ENCODE measurements at regions not wholly inside any gene's neighbourhood (a gene's known extent, or its start where the extent isn't known, plus 50 kb on each side); places are given as distances from the start of the nearest gene placed in this dataset.

- Histone ChIP-seq H3K79me1 (ENCODE audit: low read depth, low read length) (no peaks in the 10 kb centered on the region), H2BK12ac (ENCODE audit: low read depth, low read length) (no peak overlapping the region), H3K14ac (ENCODE audit: insufficient read length) (no peak overlapping the region), H4K5ac (ENCODE audit: insufficient read length, low read depth, low read length) (no peak overlapping the region), H3K9me3 (ENCODE audit: insufficient read depth in 2 of 2, low read depth in 1 of 2, low read length in 1 of 2) (no peaks in the 10 kb centered on the region), H4K20me1 (replicated peaks in 1 of 2; ENCODE audit: control insufficient read depth in 1 of 2, insufficient read depth in 2 of 2, low read length in 2 of 2) (no peaks in the 10 kb centered on the region), H4K91ac (replicated peaks; ENCODE audit: insufficient read length, low read length) (no peak overlapping the region), H3K36me3 (ENCODE audit: control insufficient read depth in 2 of 4, insufficient read depth in 4 of 4, low read length in 3 of 4) (no peaks in the 10 kb centered on the region), H3K9ac (replicated peaks in 1 of 4; ENCODE audit: extremely low read depth in 1 of 4, low read depth in 3 of 4, low read length in 3 of 4) (no peak overlapping the region), H3K18ac (ENCODE audit: extremely low read depth, low read length) (no peak overlapping the region), H3K23ac (ENCODE audit: insufficient read length) (no peak overlapping the region), H4K8ac (ENCODE audit: extremely low read depth, insufficient read depth, low read length) (no peak overlapping the region), H3K27ac (ENCODE audit: low read depth, low read length) (no peak overlapping the region), H2BK5ac (ENCODE audit: low read depth, low read length) (no peak overlapping the region), H2BK120ac (replicated peaks; ENCODE audit: low read depth, low read length) (no peak overlapping the region), H3K56ac (replicated peaks; ENCODE audit: insufficient read length, low read depth, low read length) (no peak overlapping the region), H2BK20ac (ENCODE audit: low read length) (no peak overlapping the region), H3K4me3 (ENCODE audit: extremely low read depth in 1 of 4, insufficient read depth in 2 of 4, low read depth in 3 of 4, low read length in 4 of 4) (no peak overlapping the region), H2AFZ (ENCODE audit: low read length) (no peak overlapping the region), H3K4me1 (replicated peaks in 1 of 4; ENCODE audit: control insufficient read depth in 3 of 4, insufficient read depth in 4 of 4, low read length in 3 of 4) (peaks cover 0 to 5% (median 4%) of the 10 kb centered on the region in 4 experiments; a peak in 5 of 7 replicates), H3K23me2 (ENCODE audit: low read depth, low read length) (no peaks in the 10 kb centered on the region), H3K4me2 (ENCODE audit: insufficient read depth in 1 of 2, low read depth in 2 of 2, low read length in 2 of 2) (no peak overlapping the region), H3K79me2 (ENCODE audit: control insufficient read depth in 1 of 2, insufficient read depth in 2 of 2, low read length in 2 of 2) (no peaks in the 10 kb centered on the region), H3K27me3 (replicated peaks in 1 of 4; ENCODE audit: control insufficient read depth in 3 of 4, extremely low read depth in 1 of 4, insufficient read depth in 3 of 4, low read length in 3 of 4) (no peaks in the 10 kb centered on the region; a peak in 2 of 7 replicates), H3K4ac (replicated peaks; ENCODE audit: insufficient read length, low read depth, low read length) (no peak overlapping the region), H2AK5ac (ENCODE audit: low read depth, low read length) (no peak overlapping the region), H2BK15ac (ENCODE audit: low read length) (no peak overlapping the region)
- TF ChIP-seq HDAC6 (IDR thresholded peaks at IDR 0.05; ENCODE audit: low read depth, low read length) (no peak), EGR1 (IDR thresholded peaks at IDR 0.05; ENCODE audit: borderline replicate concordance, low read depth, low read length) (no peak), CBX5 (IDR thresholded peaks at IDR 0.05; ENCODE audit: low read depth, low read length) (no peak), ASH2L (IDR thresholded peaks at IDR 0.05; ENCODE audit: low read length) (no peak), SUZ12 (IDR thresholded peaks at IDR 0.05; ENCODE audit: low read length) (no peak), CEBPB (IDR thresholded peaks at IDR 0.05; ENCODE audit: low read depth, low read length) (no peak), ATF2 (IDR thresholded peaks at IDR 0.05; ENCODE audit: low read length) (no peak), POLR2A (IDR thresholded peaks at IDR 0.05; ENCODE audit: control extremely low read depth in 1 of 2, low read depth in 2 of 2, low read length in 2 of 2) (no peak), SIRT6 (IDR thresholded peaks at IDR 0.05; ENCODE audit: low read length) (no peak), RNF2 (IDR thresholded peaks at IDR 0.05; ENCODE audit: borderline replicate concordance, low read depth, low read length, missing control alignments, poor library complexity, severe bottlenecking) (no peak), E2F6 (IDR thresholded peaks at IDR 0.05) (no peak), BACH1 (IDR thresholded peaks at IDR 0.05; ENCODE audit: low read length) (no peak)
- DNase-seq (ENCODE audit: low read depth in 1 of 2, low spot score in 2 of 2) = no peak
- 81% methylated on average over 1 of the region's 1 CpG; no CpG with 5 or more reads in 1 of the 2 experiments for WGBS, 2 experiments (ENCODE audit: extremely low coverage in 1 of 2, insufficient coverage in 1 of 2, insufficient read length in 1 of 2, insufficient replicate concordance in 2 of 2, low coverage in 1 of 2, low lambda C conversion rate in 2 of 2, missing lambda C conversion rate in 1 of 2)
- FAIRE-seq = no peak
- ChIA-PET CTCF (ENCODE audit: partially characterized antibody) (interaction anchor here (0.6 to 1.0 kb wide), 3 partner anchors 13 to 42 kb away, joined by 3 to 4 read pairs (median 3); no protein-coding TSS in a partner anchor), POLR2A (ENCODE audit: partially characterized antibody) (no interaction called here)
Observed at GRCh38 chr13:28576067-28576466, 81.1 kb upstream of the FLT1 start.
